B cell (primary cell): ENCODE measurements at regions not wholly inside any gene's neighbourhood (a gene's known extent, or its start where the extent isn't known, plus 50 kb on each side); places are given as distances from the start of the nearest gene placed in this dataset.

Source experiments
- CTCF ChIP-seq: fragments of 200-600 bp; IDR thresholded peaks from one replicate; pipeline ENCODE4 v1.8.0; 2022; ENCODE audit warnings: antibody characterized with exemption, mild to moderate bottlenecking
- EZH2 ChIP-seq: IDR thresholded peaks from 2 replicates; pipeline ENCODE4 v1.6.1; 2012; ENCODE audit warnings: borderline replicate concordance, low read depth, mild to moderate bottlenecking, moderate library complexity, low read length; ENCODE audit not compliant: insufficient read depth, poor library complexity, severe bottlenecking

GRCh38 chr3:82055792-82056191 is 294.3 kb upstream of the GBE1 start:
- TF ChIP-seq CTCF (no peak), EZH2 (no peak)
